Stimulated activated memory B cell treated with anti-CD40 and anti-IgM and Interleukin-4, amounts not matched to agents 10 μg/mL and 1 μg/mL and 100 μg/mL, for 72 hours (primary cell): ENCODE measurements at regions not wholly inside any gene's neighbourhood (a gene's known extent, or its start where the extent isn't known, plus 50 kb on each side); places are given as distances from the start of the nearest gene placed in this dataset.

ENCODE experiments used
- ATAC-seq: fragments of 150-1000 bp; cut with Tn5 transposase; 2 replicates; pipeline ENCODE4 v1.10.0; 2021
- H3K27ac Mint-ChIP-seq: one replicate; pipeline ENCODE4 v1.8.0; 2022; ENCODE audit warnings: mild to moderate bottlenecking, mixed read lengths
- H3K27me3 Mint-ChIP-seq: one replicate; pipeline ENCODE4 v1.8.0; 2022; ENCODE audit warnings: mixed read lengths
- H3K36me3 Mint-ChIP-seq: one replicate; pipeline ENCODE4 v1.8.0; 2022; ENCODE audit warnings: mixed read lengths
- H3K4me1 Mint-ChIP-seq: one replicate; pipeline ENCODE4 v1.8.0; 2022; ENCODE audit warnings: mixed read lengths
- H3K4me3 Mint-ChIP-seq: one replicate; pipeline ENCODE4 v1.8.0; 2022; ENCODE audit warnings: mild to moderate bottlenecking, moderate library complexity, mixed read lengths
- H3K9me3 Mint-ChIP-seq: one replicate; pipeline ENCODE4 v1.8.0; 2022; ENCODE audit warnings: mixed read lengths

DNA sequence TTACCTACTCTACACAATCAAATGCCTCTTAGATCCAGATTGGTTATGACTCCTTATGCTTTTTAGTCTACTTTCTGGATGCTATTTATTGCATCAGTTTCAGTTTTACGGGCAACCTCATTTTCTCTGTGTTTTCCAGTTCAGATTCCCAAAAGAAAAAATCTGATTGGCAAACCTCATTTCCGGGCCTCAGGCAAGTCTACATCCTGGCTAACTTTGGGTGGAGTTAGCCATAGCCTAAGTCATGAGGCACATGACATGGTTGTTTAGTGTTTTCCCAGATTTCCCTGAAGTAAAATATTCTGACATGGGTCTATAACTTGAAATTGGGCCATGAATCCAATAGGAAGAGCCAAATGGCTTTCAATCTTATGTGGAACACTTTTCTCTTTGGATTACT lies 339.7 kb downstream of the NUAK1 start:
- H3K36me3 Mint-ChIP-seq: no peaks in the 10 kb centered on the region
- H3K4me1 Mint-ChIP-seq: no peaks in the 10 kb centered on the region
- peaks cover 3% of the 10 kb centered on the region for H3K9me3 Mint-ChIP-seq
- no peak for ATAC-seq
- H3K27me3 Mint-ChIP-seq: no peaks in the 10 kb centered on the region
- H3K27ac Mint-ChIP-seq: no peak overlapping the region
- H3K4me3 Mint-ChIP-seq: no peak overlapping the region

DNA sequence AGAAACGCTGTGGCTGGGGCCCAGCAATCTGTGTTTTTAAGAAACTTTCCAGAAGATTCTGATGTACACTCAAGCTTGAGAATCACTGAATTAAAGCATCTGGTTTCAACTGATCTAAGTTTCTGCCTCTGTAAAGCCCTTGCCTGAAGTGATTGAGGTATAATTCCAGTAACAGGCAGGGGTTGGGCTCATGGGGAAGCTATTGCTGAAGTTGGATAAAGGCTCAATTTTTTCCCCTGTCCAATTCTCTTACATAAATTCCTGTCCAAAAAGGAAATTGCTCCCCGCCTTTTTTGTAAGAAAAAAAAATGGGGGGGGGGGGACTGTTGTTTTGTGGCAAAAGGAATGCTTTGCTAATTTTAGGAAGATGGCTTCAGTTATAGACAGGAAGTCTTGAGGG lies 337.4 kb downstream of the NUAK1 start:
- Mint-ChIP-seq H3K4me1 (no peaks in the 10 kb centered on the region), H3K4me3 (no peak overlapping the region), H3K27me3 (no peaks in the 10 kb centered on the region)

DNA sequence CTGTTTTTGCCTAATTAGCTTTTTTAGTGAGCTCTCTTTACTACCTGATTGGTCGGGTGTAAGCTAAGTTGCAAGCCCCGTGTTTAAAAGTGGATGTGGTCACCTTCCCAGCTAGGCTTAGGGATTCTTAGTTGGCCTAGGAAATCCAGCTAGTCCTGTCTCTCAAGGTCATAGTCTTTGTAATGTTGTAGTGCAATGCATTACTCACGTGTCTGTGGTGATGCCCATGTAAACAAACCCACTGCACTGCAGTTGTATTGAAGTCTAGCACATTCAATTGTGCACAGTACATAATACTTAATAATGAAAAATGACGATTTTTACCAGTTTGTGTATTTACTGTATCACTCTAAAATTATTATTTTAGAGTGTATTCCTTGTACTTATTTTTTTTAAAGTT lies 335.5 kb downstream of the NUAK1 start:
- H3K27ac Mint-ChIP-seq: no peak overlapping the region
- H3K4me1 Mint-ChIP-seq: no peaks in the 10 kb centered on the region
- H3K4me3 Mint-ChIP-seq: no peak overlapping the region
- H3K36me3 Mint-ChIP-seq: no peaks in the 10 kb centered on the region
- ATAC-seq: no peak
- H3K27me3 Mint-ChIP-seq: no peaks in the 10 kb centered on the region
- peaks cover 3% of the 10 kb centered on the region for H3K9me3 Mint-ChIP-seq

More for the DNA sequence above, 337.4 kb downstream of the NUAK1 start:
- Mint-ChIP-seq H3K36me3 (no peaks in the 10 kb centered on the region), H3K27ac (no peak overlapping the region), H3K9me3 (peaks cover 3% of the 10 kb centered on the region)
- no peak for ATAC-seq

DNA sequence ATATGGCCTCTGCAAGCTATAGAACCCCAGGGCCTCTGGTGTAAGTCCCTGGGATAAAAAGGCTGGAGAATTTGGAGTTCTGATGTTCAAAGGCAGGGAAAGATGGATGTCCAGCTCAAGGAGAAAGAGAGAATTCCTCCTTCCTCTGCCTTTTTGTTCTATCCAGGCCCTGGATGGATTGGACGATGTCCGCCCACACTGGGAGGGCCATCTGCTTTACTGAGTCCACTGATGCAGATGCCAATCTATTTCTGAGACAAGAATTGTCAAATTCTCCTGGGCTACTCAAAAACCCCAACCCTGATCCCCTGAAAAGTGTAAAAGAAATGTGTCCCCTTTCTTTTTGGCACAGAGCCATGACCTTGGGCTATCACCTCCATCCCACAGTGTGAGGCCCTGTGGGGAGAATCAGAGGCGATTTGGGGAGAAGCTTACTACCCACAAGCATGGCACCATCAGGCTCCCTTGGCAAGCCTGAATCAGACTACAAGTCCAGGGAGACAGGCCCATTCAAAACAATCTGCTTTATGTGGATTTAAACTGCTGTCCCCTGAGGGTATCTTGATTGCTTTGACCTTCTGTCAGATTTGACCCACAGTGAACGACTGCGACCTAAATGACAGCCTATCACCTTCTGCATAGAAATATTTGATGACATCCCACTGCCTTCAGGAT lies 334.0 kb downstream of the NUAK1 start:
- no peak overlapping the region for H3K27ac Mint-ChIP-seq
- no peak for ATAC-seq
- H3K36me3 Mint-ChIP-seq: no peaks in the 10 kb centered on the region
- H3K4me1 Mint-ChIP-seq: no peaks in the 10 kb centered on the region
- no peaks in the 10 kb centered on the region for H3K9me3 Mint-ChIP-seq
- no peaks in the 10 kb centered on the region for H3K27me3 Mint-ChIP-seq
- no peak overlapping the region for H3K4me3 Mint-ChIP-seq

DNA sequence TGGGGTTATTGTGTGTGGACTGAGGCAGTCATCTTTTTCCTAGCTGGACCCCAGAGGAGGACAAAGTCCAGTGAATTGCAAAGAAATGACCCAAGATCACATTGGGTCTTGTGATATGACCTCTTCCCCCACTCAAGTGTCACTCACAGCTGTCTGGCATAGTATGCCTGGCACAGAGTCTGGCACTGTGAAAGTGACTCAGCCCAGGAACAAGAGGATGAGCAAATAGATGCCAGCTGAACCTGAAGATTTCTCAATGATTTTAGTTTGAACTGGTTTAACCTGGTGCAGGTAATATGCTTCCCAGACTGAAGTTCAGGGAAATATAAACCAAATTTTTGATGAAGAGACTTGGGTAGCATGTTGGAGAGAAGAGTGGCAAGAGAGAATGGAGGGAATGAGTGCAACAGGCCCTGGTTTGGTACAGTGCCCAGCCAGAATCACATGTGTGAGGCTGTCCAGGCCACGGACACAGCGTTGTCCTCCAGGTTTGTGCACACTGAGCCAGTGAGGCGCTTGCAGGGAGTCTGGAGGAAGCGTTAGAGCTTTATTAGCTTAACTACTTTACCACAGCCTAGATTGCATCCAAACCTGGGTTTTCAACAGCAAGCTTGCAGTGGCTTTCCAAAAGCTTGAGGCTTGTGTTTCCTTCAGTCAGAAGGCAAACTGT lies 332.9 kb downstream of the NUAK1 start:
- Mint-ChIP-seq H3K4me1 (no peaks in the 10 kb centered on the region), H3K27me3 (no peaks in the 10 kb centered on the region), H3K9me3 (peaks cover under 1% of the 10 kb centered on the region), H3K36me3 (no peaks in the 10 kb centered on the region), H3K27ac (no peak overlapping the region), H3K4me3 (no peak overlapping the region)
- ATAC-seq: no peak

DNA sequence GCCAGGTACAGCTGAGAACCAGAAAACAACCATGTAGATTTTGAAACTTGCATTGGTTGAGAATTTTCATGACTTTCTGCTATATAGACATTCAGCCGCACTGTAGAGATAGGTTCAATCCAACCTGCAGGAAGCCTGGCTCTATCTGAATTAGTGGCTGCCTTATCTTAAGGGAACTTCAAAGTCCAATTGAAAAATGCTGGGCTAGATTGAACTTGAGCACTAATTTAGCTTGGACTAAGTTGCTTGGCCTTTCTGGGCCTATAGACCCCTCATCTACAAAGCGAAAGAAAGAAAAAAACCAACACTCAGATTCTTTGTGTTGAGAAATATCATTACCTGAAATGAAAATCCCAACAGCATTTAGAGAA lies 332.4 kb downstream of the NUAK1 start:
- Mint-ChIP-seq H3K9me3 (peaks cover 4% of the 10 kb centered on the region), H3K27ac (no peak overlapping the region), H3K4me3 (no peak overlapping the region), H3K27me3 (no peaks in the 10 kb centered on the region), H3K4me1 (no peaks in the 10 kb centered on the region), H3K36me3 (no peaks in the 10 kb centered on the region)
- no peak for ATAC-seq

DNA sequence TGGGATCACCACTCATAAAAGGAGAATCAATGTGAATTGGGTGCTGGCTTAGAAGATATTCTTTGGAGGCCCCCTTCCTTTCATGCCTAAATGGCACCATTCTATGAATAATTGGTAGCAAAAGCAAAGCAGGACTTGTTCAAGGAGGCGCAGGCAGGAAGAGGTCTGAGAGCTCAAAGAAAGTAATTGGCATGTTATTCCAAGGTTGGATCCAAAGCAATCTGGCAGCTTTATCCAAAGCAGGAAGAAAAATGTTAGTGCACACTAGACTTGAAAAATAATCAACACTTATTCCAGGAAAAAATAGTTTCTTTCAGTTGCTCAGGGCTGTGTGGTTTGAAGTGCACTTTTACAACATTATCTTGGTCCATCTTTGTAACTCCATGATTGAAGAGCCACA lies 326.4 kb downstream of the NUAK1 start:
- Mint-ChIP-seq H3K27ac (no peak overlapping the region), H3K36me3 (no peaks in the 10 kb centered on the region), H3K4me3 (no peak overlapping the region), H3K27me3 (no peaks in the 10 kb centered on the region), H3K4me1 (no peaks in the 10 kb centered on the region), H3K9me3 (peaks cover 4% of the 10 kb centered on the region)
- ATAC-seq: no peak

DNA sequence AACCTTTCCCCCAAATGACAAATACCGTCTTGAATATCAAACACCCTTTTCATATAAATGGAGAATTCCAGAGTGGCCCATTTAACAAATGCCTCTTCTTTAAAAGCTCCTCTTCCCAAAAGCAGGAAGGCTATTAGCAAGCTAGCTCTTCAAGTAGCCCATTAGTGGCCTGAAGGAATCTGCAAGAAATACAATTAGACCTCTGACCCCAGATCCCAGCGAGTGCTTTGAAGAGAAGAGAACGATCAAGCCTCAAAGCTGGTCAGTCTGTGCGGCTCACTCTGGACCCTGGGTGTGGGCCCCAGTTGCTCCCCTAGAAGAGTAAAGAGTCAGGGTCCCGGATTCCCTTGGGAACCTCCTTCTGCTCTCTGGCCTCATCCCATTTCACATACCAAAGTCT lies 325.6 kb downstream of the NUAK1 start:
- no peak overlapping the region for H3K4me3 Mint-ChIP-seq
- H3K9me3 Mint-ChIP-seq: peaks cover 4% of the 10 kb centered on the region
- H3K27me3 Mint-ChIP-seq: no peaks in the 10 kb centered on the region
- H3K27ac Mint-ChIP-seq: no peak overlapping the region
- H3K4me1 Mint-ChIP-seq: no peaks in the 10 kb centered on the region
- ATAC-seq: no peak
- no peaks in the 10 kb centered on the region for H3K36me3 Mint-ChIP-seq

DNA sequence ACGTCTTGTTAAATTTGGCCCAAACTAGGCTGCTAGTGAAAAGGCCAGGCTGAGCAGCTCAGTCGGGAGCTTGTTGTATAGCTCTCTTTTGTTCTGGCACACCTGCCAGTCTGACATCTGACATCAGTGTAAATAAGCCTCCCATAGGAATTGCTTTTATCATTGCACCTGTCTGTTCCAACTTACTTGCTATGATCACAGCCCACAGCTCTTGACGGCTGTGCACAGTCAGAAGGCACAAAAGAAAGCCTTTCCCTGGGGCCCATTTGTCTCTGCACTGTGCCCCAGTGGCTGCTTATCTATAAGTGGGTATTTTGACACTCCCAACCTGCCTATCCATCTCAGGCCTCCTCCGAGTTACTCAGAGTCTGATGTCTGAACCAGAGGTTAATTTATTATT lies 324.5 kb downstream of the NUAK1 start:
- H3K27ac Mint-ChIP-seq: no peak overlapping the region
- no peak for ATAC-seq
- no peaks in the 10 kb centered on the region for H3K4me1 Mint-ChIP-seq
- H3K27me3 Mint-ChIP-seq: no peaks in the 10 kb centered on the region
- no peaks in the 10 kb centered on the region for H3K36me3 Mint-ChIP-seq
- no peak overlapping the region for H3K4me3 Mint-ChIP-seq
- peaks cover 4% of the 10 kb centered on the region for H3K9me3 Mint-ChIP-seq

DNA sequence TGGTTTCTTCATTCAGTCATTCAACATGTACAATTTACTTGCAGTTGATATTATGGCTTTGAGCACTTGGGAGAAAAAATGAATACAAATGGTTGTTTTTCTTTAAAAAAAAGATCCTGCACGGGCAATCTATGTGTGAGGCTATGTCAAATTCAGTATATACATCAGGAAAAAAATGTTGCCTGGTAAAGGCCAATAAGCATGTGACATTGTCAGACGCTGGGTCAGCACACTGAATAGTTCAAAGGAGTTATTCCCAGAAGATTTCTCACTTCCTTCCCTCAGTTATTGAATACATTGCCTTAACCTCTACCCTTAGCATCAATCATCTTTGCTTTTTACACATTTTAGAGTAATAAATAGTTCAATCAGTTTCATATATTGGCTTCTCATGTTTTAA lies 319.2 kb downstream of the NUAK1 start:
- no peaks in the 10 kb centered on the region for H3K27me3 Mint-ChIP-seq
- H3K36me3 Mint-ChIP-seq: no peaks in the 10 kb centered on the region
- no peaks in the 10 kb centered on the region for H3K9me3 Mint-ChIP-seq
- no peak overlapping the region for H3K4me3 Mint-ChIP-seq
- no peak overlapping the region for H3K27ac Mint-ChIP-seq
- no peaks in the 10 kb centered on the region for H3K4me1 Mint-ChIP-seq
- ATAC-seq: no peak

DNA sequence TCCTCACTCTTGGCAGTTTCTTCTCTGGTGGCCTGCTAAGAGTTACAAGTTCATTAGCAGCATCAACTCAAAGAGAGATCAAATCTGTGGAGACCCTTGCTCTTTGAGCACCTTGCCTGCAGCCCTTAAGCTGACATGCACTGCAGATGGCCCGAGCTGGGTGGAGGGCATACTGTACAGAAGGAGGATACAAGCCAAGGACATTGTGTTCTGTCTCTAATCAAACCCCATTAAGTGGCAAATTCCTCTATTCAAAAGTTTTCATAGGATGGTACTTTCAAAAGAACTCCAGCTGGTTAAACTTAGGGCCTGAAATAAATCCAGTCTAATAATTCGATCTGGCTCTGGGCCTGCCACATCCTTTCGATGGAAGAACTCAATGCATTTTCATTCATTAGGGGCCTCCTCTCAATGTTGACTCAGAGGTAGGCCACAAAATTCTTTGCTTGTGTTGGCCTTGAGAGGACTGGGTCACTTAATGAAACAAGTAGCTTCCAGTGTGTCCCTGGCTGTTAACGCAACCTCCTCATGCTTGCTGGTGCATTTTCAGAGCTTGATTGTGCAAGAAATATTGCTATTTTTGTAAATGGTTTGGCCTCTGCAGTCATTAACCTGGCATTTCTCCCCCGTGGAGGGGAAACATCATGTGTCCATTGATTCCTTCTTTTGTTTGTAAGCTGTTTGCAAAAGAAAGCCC lies 318.2 kb downstream of the NUAK1 start:
- H3K4me1 Mint-ChIP-seq: no peaks in the 10 kb centered on the region
- H3K4me3 Mint-ChIP-seq: no peak overlapping the region
- no peak for ATAC-seq
- no peaks in the 10 kb centered on the region for H3K27me3 Mint-ChIP-seq
- H3K9me3 Mint-ChIP-seq: no peaks in the 10 kb centered on the region
- no peak overlapping the region for H3K27ac Mint-ChIP-seq
- no peaks in the 10 kb centered on the region for H3K36me3 Mint-ChIP-seq

DNA sequence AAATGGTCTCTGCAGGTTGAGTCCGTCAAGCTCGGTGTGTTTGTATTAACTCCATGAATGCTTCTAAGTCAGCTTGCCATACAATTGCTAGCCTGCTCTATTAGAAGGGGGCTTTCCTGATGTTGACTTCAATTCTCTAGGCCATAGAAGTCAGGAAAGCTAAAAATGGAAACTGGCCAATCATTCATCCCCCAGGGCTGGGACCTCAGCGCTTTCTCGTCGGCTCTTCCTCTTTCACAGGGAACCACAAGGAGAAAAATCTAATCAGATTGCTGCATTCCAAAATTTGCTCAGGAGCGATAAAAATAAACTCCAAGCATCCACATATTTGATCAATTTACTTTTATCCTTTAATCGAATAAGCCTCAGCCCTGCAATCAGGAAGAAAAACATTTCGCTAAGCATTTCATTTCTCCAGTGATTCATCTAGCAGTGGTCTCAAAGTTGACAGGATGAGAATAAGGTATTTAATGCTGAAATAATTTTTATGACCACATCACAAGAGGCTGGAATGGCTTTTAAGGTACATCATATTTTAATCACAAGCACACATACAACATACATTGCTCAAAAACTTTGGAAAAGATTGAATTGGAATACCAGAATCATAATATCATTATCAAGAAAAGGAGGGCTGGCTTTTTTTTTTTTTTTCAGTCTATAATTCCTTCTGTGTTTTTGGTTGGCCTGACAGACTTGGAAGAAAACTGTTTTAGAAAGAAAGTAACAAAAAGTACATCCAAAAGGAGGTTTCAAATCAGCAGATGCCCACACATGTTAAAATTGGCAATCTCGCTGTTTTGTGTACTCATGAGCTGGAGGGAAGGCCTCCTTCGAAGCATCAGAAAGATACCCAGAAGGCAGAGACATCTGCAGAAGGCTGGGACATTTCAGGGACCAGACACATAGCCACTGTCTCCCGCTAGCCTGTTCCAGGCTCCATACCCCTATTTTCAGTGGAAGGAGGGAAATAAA lies 316.3 kb downstream of the NUAK1 start:
- Mint-ChIP-seq H3K36me3 (no peaks in the 10 kb centered on the region), H3K9me3 (no peaks in the 10 kb centered on the region), H3K27me3 (no peaks in the 10 kb centered on the region), H3K27ac (no peak overlapping the region), H3K4me3 (no peak overlapping the region), H3K4me1 (no peaks in the 10 kb centered on the region)
- ATAC-seq: no peak

DNA sequence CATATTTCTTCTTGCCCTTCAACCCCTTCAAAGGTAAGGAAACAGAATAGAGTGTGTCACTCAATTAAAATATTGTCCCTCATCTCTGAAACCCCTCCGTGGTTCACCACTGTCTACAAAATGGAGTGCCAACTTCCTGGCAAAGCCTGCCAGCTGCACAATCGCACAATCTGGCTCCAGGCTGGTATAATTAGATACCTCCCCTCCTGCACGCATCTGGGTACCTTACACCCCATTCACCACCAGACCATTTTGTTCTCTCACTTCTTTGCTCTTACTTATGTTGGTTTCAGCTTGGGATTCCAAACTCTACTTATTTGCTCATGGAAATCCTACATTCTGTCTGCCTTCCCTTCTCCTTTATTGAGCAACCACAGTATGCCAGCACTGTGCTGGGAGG lies 314.9 kb downstream of the NUAK1 start:
- ATAC-seq: no peak
- no peak overlapping the region for H3K27ac Mint-ChIP-seq
- no peak overlapping the region for H3K4me3 Mint-ChIP-seq
- H3K4me1 Mint-ChIP-seq: no peaks in the 10 kb centered on the region
- no peaks in the 10 kb centered on the region for H3K36me3 Mint-ChIP-seq
- no peaks in the 10 kb centered on the region for H3K27me3 Mint-ChIP-seq
- no peaks in the 10 kb centered on the region for H3K9me3 Mint-ChIP-seq

DNA sequence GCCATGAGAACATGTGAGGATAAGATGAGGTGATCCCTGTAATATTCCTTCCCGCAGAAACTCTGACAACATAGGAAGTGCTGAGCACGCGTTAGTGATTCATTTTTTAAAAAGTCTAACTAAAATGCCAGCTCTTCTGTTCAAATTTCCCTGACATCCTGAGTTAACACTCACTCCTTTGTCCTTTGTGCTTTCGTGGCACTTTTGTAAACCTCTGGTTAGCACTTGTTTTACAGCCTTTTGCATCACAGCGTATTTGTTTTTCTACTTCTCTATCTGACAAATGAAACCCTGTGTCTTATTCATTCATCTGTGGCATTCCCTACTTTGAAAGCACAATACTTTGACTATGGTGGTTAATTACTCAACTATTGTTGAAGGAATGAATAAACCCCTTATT lies 313.6 kb downstream of the NUAK1 start:
- H3K9me3 Mint-ChIP-seq: no peaks in the 10 kb centered on the region
- H3K4me3 Mint-ChIP-seq: no peak overlapping the region
- no peak overlapping the region for H3K27ac Mint-ChIP-seq
- no peaks in the 10 kb centered on the region for H3K27me3 Mint-ChIP-seq
- no peaks in the 10 kb centered on the region for H3K36me3 Mint-ChIP-seq
- no peaks in the 10 kb centered on the region for H3K4me1 Mint-ChIP-seq
- no peak for ATAC-seq

DNA sequence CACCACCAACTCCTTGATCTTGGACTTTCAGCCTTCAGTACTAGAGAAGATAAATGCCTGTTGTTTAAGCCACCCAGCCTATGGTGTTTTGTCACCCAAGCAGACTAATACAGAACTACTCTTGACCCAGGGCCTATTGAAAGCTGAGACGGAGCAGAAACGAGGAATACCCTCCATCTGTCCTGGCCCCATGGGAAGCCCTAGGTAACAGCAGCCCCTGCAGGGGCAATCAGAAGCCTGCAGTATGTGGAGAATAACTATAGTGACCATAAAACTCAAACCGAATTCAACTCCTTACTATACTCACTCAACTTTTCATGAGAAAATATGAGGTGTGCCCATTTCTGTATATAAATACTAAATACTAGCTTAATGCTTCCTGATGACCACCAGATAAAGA lies 307.4 kb downstream of the NUAK1 start:
- Mint-ChIP-seq H3K36me3 (no peaks in the 10 kb centered on the region), H3K4me1 (no peaks in the 10 kb centered on the region), H3K27ac (no peak overlapping the region), H3K4me3 (no peak overlapping the region), H3K27me3 (no peaks in the 10 kb centered on the region), H3K9me3 (no peaks in the 10 kb centered on the region)
- no peak for ATAC-seq
